ENCODE measurements at regions not wholly inside any gene's neighbourhood (a gene's known extent, or its start where the extent isn't known, plus 50 kb on each side); places are given as distances from the start of the nearest gene placed in this dataset.
"Not testable (repeated sequence)": the region's sequence is repeated elsewhere in the genome, so short reads cannot be mapped to it uniquely, and the experiment has no call there.

DNA sequence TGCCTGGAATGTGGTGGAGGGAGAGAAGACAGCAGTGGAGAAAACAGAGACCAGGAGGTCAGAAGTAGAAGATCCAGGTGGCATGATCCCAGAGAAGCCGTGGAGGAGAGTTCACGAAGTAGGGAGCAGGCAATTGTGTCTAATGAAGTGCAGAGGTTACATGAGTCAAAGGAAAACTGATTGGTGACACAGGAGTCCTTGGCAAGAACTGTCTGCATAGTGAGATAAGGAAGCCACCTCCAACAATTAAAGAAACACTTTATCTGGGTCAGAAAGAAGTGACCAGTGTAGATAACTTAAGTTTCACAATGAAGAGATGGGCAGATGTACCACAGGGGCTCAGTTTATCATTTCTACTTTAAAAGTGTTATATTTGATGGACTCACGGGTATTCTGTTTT, 57.0 kb upstream of the PTH start:
- no peak for DNase-seq (ENCODE audit: low read depth)
- TF ChIP-seq, protein P1, sequence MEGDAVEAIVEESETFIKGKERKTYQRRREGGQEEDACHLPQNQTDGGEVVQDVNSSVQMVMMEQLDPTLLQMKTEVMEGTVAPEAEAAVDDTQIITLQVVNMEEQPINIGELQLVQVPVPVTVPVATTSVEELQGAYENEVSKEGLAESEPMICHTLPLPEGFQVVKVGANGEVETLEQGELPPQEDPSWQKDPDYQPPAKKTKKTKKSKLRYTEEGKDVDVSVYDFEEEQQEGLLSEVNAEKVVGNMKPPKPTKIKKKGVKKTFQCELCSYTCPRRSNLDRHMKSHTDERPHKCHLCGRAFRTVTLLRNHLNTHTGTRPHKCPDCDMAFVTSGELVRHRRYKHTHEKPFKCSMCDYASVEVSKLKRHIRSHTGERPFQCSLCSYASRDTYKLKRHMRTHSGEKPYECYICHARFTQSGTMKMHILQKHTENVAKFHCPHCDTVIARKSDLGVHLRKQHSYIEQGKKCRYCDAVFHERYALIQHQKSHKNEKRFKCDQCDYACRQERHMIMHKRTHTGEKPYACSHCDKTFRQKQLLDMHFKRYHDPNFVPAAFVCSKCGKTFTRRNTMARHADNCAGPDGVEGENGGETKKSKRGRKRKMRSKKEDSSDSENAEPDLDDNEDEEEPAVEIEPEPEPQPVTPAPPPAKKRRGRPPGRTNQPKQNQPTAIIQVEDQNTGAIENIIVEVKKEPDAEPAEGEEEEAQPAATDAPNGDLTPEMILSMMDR (IDR thresholded peaks at IDR 0.05; ENCODE audit: control insufficient read depth, extremely low read depth, insufficient read depth): no peak
- H3K4me3 ChIP-seq (ENCODE audit: low read depth, low read length): no peak overlapping the region

DNA sequence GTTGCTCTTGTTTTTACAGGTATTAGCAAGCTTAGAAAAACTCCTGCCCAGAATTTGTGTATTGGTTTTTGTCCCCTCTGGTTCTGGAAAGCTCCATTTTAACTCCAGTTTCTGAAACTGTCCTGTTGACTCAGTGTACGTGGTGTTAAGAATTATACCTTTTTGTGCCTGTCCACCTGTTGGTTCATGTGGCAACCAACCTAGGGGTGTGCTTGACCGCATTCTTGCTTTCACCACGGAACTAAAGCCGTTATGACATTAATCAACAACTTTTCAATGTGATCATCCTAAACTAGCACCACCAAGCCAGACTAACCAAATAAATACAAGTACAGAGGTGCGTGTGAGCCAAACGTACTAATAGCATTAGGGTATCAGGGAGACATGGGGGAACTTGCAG, 56.0 kb upstream of the PTH start:
- H3K4me3 ChIP-seq (ENCODE audit: low read depth, low read length): no peak overlapping the region
- DNase-seq (ENCODE audit: low read depth): no peak
- TF ChIP-seq, protein P1 (IDR thresholded peaks at IDR 0.05; ENCODE audit: control insufficient read depth, extremely low read depth, insufficient read depth): no peak

DNA sequence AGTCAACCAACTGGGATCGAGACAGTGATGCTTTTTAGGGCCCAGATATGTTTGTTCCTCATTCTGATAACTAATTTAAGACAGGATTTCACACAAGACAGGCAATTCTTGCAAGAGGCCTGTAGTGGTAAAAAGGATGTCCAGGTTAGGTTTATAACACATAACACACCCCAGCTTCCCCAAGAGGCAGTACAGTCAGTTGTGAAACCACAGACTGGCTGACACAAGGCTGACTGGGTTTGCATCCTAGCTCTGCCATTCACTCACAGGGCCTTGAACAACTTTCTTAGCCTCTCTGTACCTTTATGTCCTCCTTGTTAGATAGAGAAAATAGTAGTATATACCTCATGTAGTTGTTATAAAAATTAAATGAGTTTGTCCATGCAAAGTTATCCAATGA, 55.0 kb upstream of the PTH start:
- no peak overlapping the region for H3K4me3 ChIP-seq (ENCODE audit: low read depth, low read length)
- TF ChIP-seq, protein P1 (IDR thresholded peaks at IDR 0.05; ENCODE audit: control insufficient read depth, extremely low read depth, insufficient read depth): no peak
- DNase-seq (ENCODE audit: low read depth): no peak

DNA sequence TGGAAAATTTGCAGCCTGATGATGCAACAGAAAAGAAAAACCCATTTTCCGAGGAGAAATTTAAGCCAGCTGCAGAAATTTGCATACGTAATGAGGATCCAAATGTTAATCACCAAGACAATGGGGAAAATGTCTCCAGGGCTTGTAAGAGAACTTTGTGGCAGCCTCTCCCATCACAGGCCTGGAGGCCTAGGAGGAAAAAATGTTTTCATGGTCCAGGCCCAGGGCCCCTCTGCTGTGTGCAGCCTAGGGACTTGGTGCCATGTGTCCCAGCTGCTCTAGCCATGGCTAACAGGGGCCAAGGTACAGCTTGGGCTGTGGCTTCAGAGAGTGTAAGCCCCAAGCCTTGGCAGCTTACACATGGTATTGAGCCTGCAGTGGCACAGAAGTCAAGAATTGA, 50.3 kb upstream of the PTH start:
- not testable (repeated sequence) for H3K4me3 ChIP-seq (ENCODE audit: low read depth, low read length); DNase-seq (ENCODE audit: low read depth)
